ENCODE measurements at regions not wholly inside any gene's neighbourhood (a gene's known extent, or its start where the extent isn't known, plus 50 kb on each side); places are given as distances from the start of the nearest gene placed in this dataset.
A peak's percentile ranks its signal among the peaks of the same experiment; 100 is the strongest.

GRCh38 chr14:100386846-100387245 is 63.7 kb downstream of the SLC25A47 start:
- H3K36me3 ChIP-seq (ENCODE audit: control insufficient read depth in 2 of 3, insufficient read depth in 3 of 3, low read length in 3 of 3), result peaks cover 0 to 15% (median 0%) of the 10 kb centered on the region in 3 experiments
- no peaks in the 10 kb centered on the region for H3K27me3 ChIP-seq (ENCODE audit: control insufficient read depth in 2 of 2, insufficient read depth in 2 of 2, low read length in 2 of 2)
- Mint-ChIP-seq H3K4me3 (no peak overlapping the region), H3K9me3 (peaks cover 0 to 1% (median 0%) of the 10 kb centered on the region in 11 donors), H3K4me1 (peaks cover 12 to 37% (median 30%) of the 10 kb centered on the region in 7 donors), H3K27ac (no peak overlapping the region), H3K27me3 (no peaks in the 10 kb centered on the region), H3K36me3 (peaks cover 0 to 26% (median 5%) of the 10 kb centered on the region in 5 donors)
- DNase-seq (no peak), ATAC-seq (no peak)
- H3K27ac ChIP-seq (ENCODE audit: low read depth, low read length), result no peak overlapping the region
- CTCF ChIA-PET, result interaction anchor here (1.7 to 3.0 kb wide), 3 partner anchors 259 to 266 kb away, joined by 5 to 15 read pairs (median 7); no protein-coding TSS in a partner anchor
- H3K9me3 ChIP-seq (ENCODE audit: control insufficient read depth in 2 of 3, low read length in 3 of 3), result no peaks in the 10 kb centered on the region
- peaks cover 0 to 11% of the 10 kb centered on the region in 2 donors for H3K4me1 ChIP-seq (ENCODE audit: control insufficient read depth in 2 of 2, insufficient read depth in 2 of 2, low read length in 2 of 2)
- H3K4me3 ChIP-seq (ENCODE audit: low read length), result no peak overlapping the region
- intact Hi-C loops (cut with micrococcal nuclease), result no loop called here
- POLR2A ChIA-PET, result interaction anchor here (0.7 kb wide), 1 partner anchor 8 kb away, joined by 3 read pairs; no protein-coding TSS in a partner anchor

DNA sequence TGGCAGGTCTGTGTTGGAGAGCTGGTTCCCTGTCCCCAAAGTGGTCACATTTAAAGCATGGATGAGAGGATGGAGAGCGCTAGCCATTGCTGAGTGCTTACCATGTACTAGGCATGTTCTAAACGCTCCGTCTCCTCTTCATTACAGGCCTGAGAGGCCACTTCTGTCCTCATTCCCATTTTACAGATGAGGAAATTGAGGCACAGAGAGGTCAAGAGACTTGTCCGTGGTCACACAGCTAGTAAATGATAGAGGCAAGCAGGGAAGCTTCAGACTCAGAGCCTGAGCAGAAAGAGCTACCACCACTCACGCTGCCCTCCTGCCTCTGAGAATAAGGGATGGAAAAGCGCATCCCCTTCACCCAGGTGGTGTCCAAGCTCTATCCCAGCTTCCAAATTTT is 64.3 kb downstream of the SLC25A47 start:
- ATAC-seq (no peak), DNase-seq (no peak)
- Histone ChIP-seq H3K36me3 (ENCODE audit: control insufficient read depth in 2 of 3, insufficient read depth in 3 of 3, low read length in 3 of 3) (peaks cover 0 to 9% (median 0%) of the 10 kb centered on the region in 3 experiments), H3K27ac (ENCODE audit: low read depth, low read length) (no peak overlapping the region), H3K27me3 (ENCODE audit: control insufficient read depth in 2 of 2, insufficient read depth in 2 of 2, low read length in 2 of 2) (no peaks in the 10 kb centered on the region), H3K4me3 (ENCODE audit: low read length) (no peak overlapping the region), H3K9me3 (ENCODE audit: control insufficient read depth in 2 of 3, low read length in 3 of 3) (no peaks in the 10 kb centered on the region), H3K4me1 (ENCODE audit: control insufficient read depth in 2 of 2, insufficient read depth in 2 of 2, low read length in 2 of 2) (peaks cover 0 to 11% of the 10 kb centered on the region in 2 donors)
- Mint-ChIP-seq H3K36me3 (peaks cover 0 to 20% (median 5%) of the 10 kb centered on the region in 5 donors), H3K9me3 (peaks cover 0 to 1% (median 0%) of the 10 kb centered on the region in 11 donors), H3K4me3 (no peak overlapping the region), H3K27ac (no peak overlapping the region), H3K4me1 (peaks cover 14 to 37% (median 30%) of the 10 kb centered on the region in 7 donors), H3K27me3 (no peaks in the 10 kb centered on the region)
- ChIA-PET POLR2A (interaction anchor here (0.7 kb wide), 1 partner anchor 7 kb away, joined by 3 read pairs; no protein-coding TSS in a partner anchor), CTCF (interaction anchor here (1.7 to 2.6 kb wide), 2 partner anchors 258 to 266 kb away, joined by 5 to 7 read pairs; no protein-coding TSS in a partner anchor)
- intact Hi-C loops (cut with micrococcal nuclease), result no loop called here

- Histone ChIP-seq H3K4me1 (ENCODE audit: control insufficient read depth in 2 of 2, insufficient read depth in 2 of 2, low read length in 2 of 2) (peaks cover 0 to 8% of the 10 kb centered on the region in 2 donors), H3K9me3 (ENCODE audit: control insufficient read depth in 2 of 3, low read length in 3 of 3) (no peaks in the 10 kb centered on the region), H3K4me3 (ENCODE audit: low read length) (no peak overlapping the region), H3K27me3 (ENCODE audit: control insufficient read depth in 2 of 2, insufficient read depth in 2 of 2, low read length in 2 of 2) (no peaks in the 10 kb centered on the region), H3K36me3 (ENCODE audit: control insufficient read depth in 2 of 3, insufficient read depth in 3 of 3, low read length in 3 of 3) (no peaks in the 10 kb centered on the region), H3K27ac (ENCODE audit: low read depth, low read length) (no peak overlapping the region)
- ChIA-PET CTCF (interaction anchor here (1.7 to 2.6 kb wide), 2 partner anchors 258 to 265 kb away, joined by 5 to 7 read pairs; no protein-coding TSS in a partner anchor), POLR2A (no interaction called here)
- intact Hi-C loops (cut with micrococcal nuclease), result no loop called here
- DNase-seq (no peak), ATAC-seq (no peak)
- no peaks in the 10 kb centered on the region for H3K27me3 Mint-ChIP-seq
- peaks cover 18 to 37% (median 30%) of the 10 kb centered on the region in 7 donors for H3K4me1 Mint-ChIP-seq
- peak overlapping the region in 2 of 9 donors; percentile 21 to 51 for H3K27ac Mint-ChIP-seq
- H3K4me3 Mint-ChIP-seq, result no peak overlapping the region
- peaks cover 0 to 18% (median 5%) of the 10 kb centered on the region in 5 donors for H3K36me3 Mint-ChIP-seq
- peaks cover 0 to 1% (median 0%) of the 10 kb centered on the region in 11 donors for H3K9me3 Mint-ChIP-seq
Observed at GRCh38 chr14:100388103-100389054, 65.2 kb downstream of the SLC25A47 start.

- ChIA-PET CTCF (interaction anchor here (0.7 to 1.0 kb wide), 2 partner anchors 17 to 99 kb away, joined by 3 read pairs; no protein-coding TSS in a partner anchor), POLR2A (no interaction called here)
- H3K4me3 ChIP-seq (ENCODE audit: low read length), result no peak overlapping the region
- H3K4me1 ChIP-seq (ENCODE audit: control insufficient read depth in 2 of 2, insufficient read depth in 2 of 2, low read length in 2 of 2), result peaks cover 3 to 6% of the 10 kb centered on the region in 2 donors
- Mint-ChIP-seq H3K36me3 (peaks cover 0 to 22% (median 5%) of the 10 kb centered on the region in 5 donors), H3K4me3 (no peak overlapping the region), H3K27me3 (no peaks in the 10 kb centered on the region), H3K4me1 (peaks cover 12 to 37% (median 26%) of the 10 kb centered on the region in 7 donors), H3K27ac (peak overlapping the region in 1 of 9 donors; percentile 25), H3K9me3 (no peaks in the 10 kb centered on the region)
- DNase-seq (no peak), ATAC-seq (no peak)
- H3K9me3 ChIP-seq (ENCODE audit: control insufficient read depth in 2 of 3, low read length in 3 of 3), result no peaks in the 10 kb centered on the region
- H3K36me3 ChIP-seq (ENCODE audit: control insufficient read depth in 2 of 3, insufficient read depth in 3 of 3, low read length in 3 of 3), result no peaks in the 10 kb centered on the region
- intact Hi-C loops (cut with micrococcal nuclease), result no loop called here
- H3K27ac ChIP-seq (ENCODE audit: low read depth, low read length), result no peak overlapping the region
- no peaks in the 10 kb centered on the region for H3K27me3 ChIP-seq (ENCODE audit: control insufficient read depth in 2 of 2, insufficient read depth in 2 of 2, low read length in 2 of 2)
Observed at GRCh38 chr14:100389497-100390104, 66.5 kb downstream of the SLC25A47 start.

- ChIA-PET CTCF (interaction anchor here (0.7 to 1.4 kb wide), 2 partner anchors 8 to 254 kb away, joined by 3 to 4 read pairs; no protein-coding TSS in a partner anchor), POLR2A (no interaction called here)
- ATAC-seq (no peak), DNase-seq (no peak)
- no peaks in the 10 kb centered on the region for H3K36me3 ChIP-seq (ENCODE audit: control insufficient read depth in 2 of 3, insufficient read depth in 3 of 3, low read length in 3 of 3)
- Mint-ChIP-seq H3K4me3 (no peak overlapping the region), H3K27ac (peak overlapping the region in 1 of 9 donors; percentile 41), H3K36me3 (peaks cover 0 to 22% (median 5%) of the 10 kb centered on the region in 5 donors), H3K4me1 (peaks cover 10 to 37% (median 28%) of the 10 kb centered on the region in 7 donors), H3K9me3 (no peaks in the 10 kb centered on the region), H3K27me3 (no peaks in the 10 kb centered on the region)
- intact Hi-C loops (cut with micrococcal nuclease), result no loop called here
- H3K9me3 ChIP-seq (ENCODE audit: control insufficient read depth in 2 of 3, low read length in 3 of 3), result no peaks in the 10 kb centered on the region
- H3K4me1 ChIP-seq (ENCODE audit: control insufficient read depth in 2 of 2, insufficient read depth in 2 of 2, low read length in 2 of 2), result peaks cover 3 to 6% of the 10 kb centered on the region in 2 donors
- H3K4me3 ChIP-seq (ENCODE audit: low read length), result no peak overlapping the region
- no peak overlapping the region for H3K27ac ChIP-seq (ENCODE audit: low read depth, low read length)
- H3K27me3 ChIP-seq (ENCODE audit: control insufficient read depth in 2 of 2, insufficient read depth in 2 of 2, low read length in 2 of 2), result no peaks in the 10 kb centered on the region
Observed at GRCh38 chr14:100391173-100391572, 68.0 kb downstream of the SLC25A47 start.

DNA sequence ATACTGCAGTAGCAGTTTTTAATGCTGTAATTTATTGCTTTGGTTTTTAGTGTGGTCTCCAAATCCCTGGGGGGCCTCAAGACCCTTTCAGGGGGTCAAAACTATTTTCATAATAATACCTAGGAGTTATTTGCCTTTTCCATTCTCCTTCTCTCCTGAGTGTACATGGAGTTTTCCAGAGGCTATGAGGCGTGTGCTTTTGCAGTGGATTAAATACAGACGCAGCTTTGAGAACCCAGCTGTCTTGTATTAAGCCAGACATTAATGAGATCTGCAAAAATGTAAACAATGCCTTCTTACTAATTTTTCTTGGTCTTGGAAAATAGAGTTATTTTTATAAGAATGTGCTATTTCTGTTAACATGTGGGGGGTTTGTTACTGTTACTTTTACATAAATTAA is 68.6 kb downstream of the SLC25A47 start:
- H3K27ac Mint-ChIP-seq, result no peak overlapping the region

More for the DNA sequence above, 68.6 kb downstream of the SLC25A47 start:
- ChIA-PET CTCF (interaction anchor here (0.7 kb wide), 1 partner anchor 9 kb away, joined by 3 read pairs; no protein-coding TSS in a partner anchor), POLR2A (no interaction called here)
- no peak for DNase-seq
- Histone ChIP-seq H3K9me3 (ENCODE audit: control insufficient read depth in 2 of 3, low read length in 3 of 3) (no peaks in the 10 kb centered on the region), H3K4me3 (ENCODE audit: low read length) (no peak overlapping the region), H3K27ac (ENCODE audit: low read depth, low read length) (no peak overlapping the region), H3K27me3 (ENCODE audit: control insufficient read depth in 2 of 2, insufficient read depth in 2 of 2, low read length in 2 of 2) (no peaks in the 10 kb centered on the region), H3K4me1 (ENCODE audit: control insufficient read depth in 2 of 2, insufficient read depth in 2 of 2, low read length in 2 of 2) (peaks cover 3 to 6% of the 10 kb centered on the region in 2 donors), H3K36me3 (ENCODE audit: control insufficient read depth in 2 of 3, insufficient read depth in 3 of 3, low read length in 3 of 3) (peaks cover 0 to 2% (median 0%) of the 10 kb centered on the region in 3 experiments)
- peaks cover 10 to 37% (median 28%) of the 10 kb centered on the region in 7 donors for H3K4me1 Mint-ChIP-seq
- intact Hi-C loops (cut with micrococcal nuclease), result no loop called here
- H3K27me3 Mint-ChIP-seq, result no peaks in the 10 kb centered on the region
- no peak overlapping the region for H3K4me3 Mint-ChIP-seq
- ATAC-seq, result no peak
- no peaks in the 10 kb centered on the region for H3K9me3 Mint-ChIP-seq
- H3K36me3 Mint-ChIP-seq, result peaks cover 0 to 22% (median 5%) of the 10 kb centered on the region in 5 donors

Measured in naive thymus-derived CD4-positive, alpha-beta T cell (primary cell).